ENCODE measurements at regions not wholly inside any gene's neighbourhood (a gene's known extent, or its start where the extent isn't known, plus 50 kb on each side); places are given as distances from the start of the nearest gene placed in this dataset.

- Mint-ChIP-seq H3K4me1 (peaks cover 0 to 3% of the 10 kb centered on the region in 2 experiments; a peak in 2 of 4 replicates), H3K27ac (no peak overlapping the region), H3K27me3 (ENCODE audit: low read depth) (no peaks in the 10 kb centered on the region; the same call in 1 of the 2 replicates), H3K36me3 (ENCODE audit: insufficient read depth in 1 of 3, low read depth in 3 of 3) (no peaks in the 10 kb centered on the region; a peak in 1 of 7 replicates), H3K4me3 (no peak overlapping the region), H3K9me3 (peaks cover 0 to 3% of the 10 kb centered on the region in 2 experiments; a peak in 3 of 5 replicates)
- Histone ChIP-seq H4K20me1 (ENCODE audit: control insufficient read depth, insufficient read depth, insufficient read length) (no peaks in the 10 kb centered on the region), H3K18ac (ENCODE audit: insufficient read length, low read depth, low read length) (no peak overlapping the region), H3K79me2 (ENCODE audit: insufficient read depth, low read length) (no peaks in the 10 kb centered on the region), H2BK120ac (ENCODE audit: low read depth, low read length, poor library complexity, severe bottlenecking) (no peak overlapping the region), H3K56ac (ENCODE audit: insufficient read length, low read depth, low read length) (no peak overlapping the region), H4K91ac (ENCODE audit: insufficient read length, low read depth, low read length) (no peak overlapping the region), H2AK5ac (ENCODE audit: insufficient read length, low read length) (no peak overlapping the region), H3K4me1 (ENCODE audit: insufficient read depth, low read length) (peaks cover 2% of the 10 kb centered on the region; the same call in 1 of the 2 replicates), H2BK5ac (ENCODE audit: insufficient read length, low read length) (no peak overlapping the region), H3T11ph (ENCODE audit: low read length) (no peak overlapping the region), H3K9ac (ENCODE audit: extremely low read depth, insufficient read length, low read length) (no peak overlapping the region), H2AFZ (ENCODE audit: low read length) (no peak overlapping the region), H2BK12ac (ENCODE audit: insufficient read length, low read depth, low read length) (no peak overlapping the region), H3K9me3 (ENCODE audit: control insufficient read depth, low read depth, low read length) (no peaks in the 10 kb centered on the region), H3K4ac (ENCODE audit: low read depth, low read length) (no peak overlapping the region), H3K27me3 (ENCODE audit: insufficient read depth, low read length) (no peaks in the 10 kb centered on the region), H3K27ac (ENCODE audit: insufficient read length, low read depth, low read length) (no peak overlapping the region), H3K23me2 (ENCODE audit: insufficient read length, low read depth, low read length, poor library complexity, severe bottlenecking) (no peaks in the 10 kb centered on the region), H3K4me2 (ENCODE audit: insufficient read depth, insufficient read length, low read length) (no peak overlapping the region), H3K23ac (ENCODE audit: insufficient read length, low read depth, low read length) (no peak overlapping the region), H4K8ac (replicated peaks; ENCODE audit: insufficient read length, low read depth, low read length) (no peak overlapping the region), H3K14ac (ENCODE audit: insufficient read depth, low read length) (no peak overlapping the region), H3K79me1 (ENCODE audit: insufficient read depth, low read depth, low read length, poor library complexity, severe bottlenecking) (no peaks in the 10 kb centered on the region), H4K5ac (ENCODE audit: insufficient read length, low read depth, low read length) (no peak overlapping the region), H2BK15ac (ENCODE audit: low read depth, low read length) (no peak overlapping the region), H2BK20ac (ENCODE audit: low read depth, low read length, poor library complexity, severe bottlenecking) (no peak overlapping the region)
- no CpG with 5 or more reads among the region's 7 CpGs for WGBS (ENCODE audit: extremely low coverage, insufficient read length, low lambda C conversion rate)
- no peak for TF ChIP-seq CTCF (conservative IDR thresholded peaks at IDR 0.05)
- DNase-seq, result no peak
These were observed 123.9 kb downstream of the SNX5 start for GRCh38 chr20:17844549-17845298.

Measured in H9 (cell line).